Vagina (tissue), 2 donors: ENCODE measurements at regions not wholly inside any gene's neighbourhood (a gene's known extent, or its start where the extent isn't known, plus 50 kb on each side); places are given as distances from the start of the nearest gene placed in this dataset.

Experiments
- DNase-seq, 2 donors: peaks; one replicate each; pipeline ENCODE4 v3.0.0-alpha.2; 2017; ENCODE audit errors: extremely low spot score in 2 of 2
- H3K27ac ChIP-seq: fragments of 200-600 bp; sonication (generic); one replicate; pipeline ENCODE4 v1.5.1; 2019
- H3K27me3 ChIP-seq: fragments of 200-600 bp; sonication (generic); one replicate; pipeline ENCODE4 v1.5.1; 2019
- H3K36me3 ChIP-seq, 2 donors: fragments of 200-600 bp; sonication (generic); one replicate each; pipeline ENCODE4 v1.5.1; 2017 to 2019
- H3K4me1 ChIP-seq: fragments of 200-600 bp; sonication (generic); one replicate; pipeline ENCODE4 v1.5.1; 2019
- H3K4me3 ChIP-seq, 2 donors: fragments of 200-600 bp; sonication (generic); 1 replicate in 1 of 2; 2 replicates in 1 of 2; pipeline ENCODE4 v1.5.1; 2016 to 2019
- H3K9me3 ChIP-seq: fragments of 200-600 bp; sonication (generic); one replicate; pipeline ENCODE4 v1.5.1; 2019
- POLR2A ChIP-seq, 2 donors: fragments of 450-650 bp; IDR thresholded peaks; one replicate each; pipeline ENCODE4 v1.6.1; 2017; ENCODE audit warnings: antibody characterized with exemption in 2 of 2, mild to moderate bottlenecking in 2 of 2, moderate library complexity in 2 of 2
- POLR2AphosphoS5 ChIP-seq, 2 donors: sonication (generic); formaldehyde crosslinking; IDR thresholded peaks; one replicate each; pipeline ENCODE4 v1.9.0; 2017; ENCODE audit warnings: antibody characterized with exemption in 2 of 2, mild to moderate bottlenecking in 2 of 2, low read depth in 1 of 2; ENCODE audit not compliant: insufficient read depth in 1 of 2
- intact Hi-C: fragments of 100-400 bp; cut with DNase I; formaldehyde crosslinking; loops from one replicate; pipeline ENCODE4 v1.15.1; 2023
- TF ChIP-seq, protein P1 (sequence below), 3 experiments: fragments of 450-650 bp in 2 of 3; fragments of 200-600 bp in 1 of 3; sonication (generic) in 1 of 3; IDR thresholded peaks; one replicate each; pipeline ENCODE4 v1.5.1; 2017 to 2019; ENCODE audit warnings: antibody characterized with exemption in 3 of 3, mild to moderate bottlenecking in 2 of 3, moderate library complexity in 2 of 3

DNA sequence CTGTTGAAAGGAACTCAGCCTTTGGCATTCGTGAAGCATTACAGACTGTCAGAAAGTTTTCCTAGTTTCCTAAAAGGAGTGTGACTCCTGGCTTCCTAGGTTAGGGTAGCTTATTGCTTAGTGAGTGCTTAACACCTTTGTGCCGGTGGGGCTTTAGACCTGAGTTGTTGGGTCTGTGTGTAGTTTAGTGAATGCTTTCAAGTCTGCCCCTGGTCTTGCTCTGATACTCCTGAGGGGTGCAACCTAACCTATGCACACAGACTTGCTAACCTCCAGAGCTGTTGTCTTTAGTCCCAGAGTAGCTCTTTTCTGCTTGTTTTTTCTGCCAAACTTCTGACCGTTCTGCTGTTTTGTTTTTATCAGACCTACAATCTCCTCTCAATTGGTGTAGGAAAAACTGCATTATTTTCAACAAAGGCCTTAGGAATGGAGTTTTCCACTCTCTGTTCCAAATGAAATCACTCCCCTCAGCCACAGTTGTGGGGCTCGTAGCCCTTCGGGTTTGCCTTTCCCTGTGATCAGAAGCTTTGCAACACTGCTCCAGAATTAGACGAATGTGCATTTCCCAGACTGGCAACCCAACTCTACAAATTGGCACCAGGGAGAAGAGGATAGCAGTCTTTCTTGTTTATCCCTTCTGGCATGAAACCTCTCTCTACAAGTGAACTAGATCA lies 1399.1 kb upstream of the PCDH7 start:
- no peak overlapping the region for H3K27ac ChIP-seq
- intact Hi-C loops, result no loop called here
- no peaks in the 10 kb centered on the region for H3K36me3 ChIP-seq
- DNase-seq, result no peak
- H3K27me3 ChIP-seq, result no peaks in the 10 kb centered on the region
- H3K9me3 ChIP-seq, result no peaks in the 10 kb centered on the region
- TF ChIP-seq POLR2AphosphoS5 (IDR thresholded peaks at IDR 0.05; ENCODE audit: insufficient read depth in 1 of 2, low read depth in 1 of 2) (no peak), POLR2A (IDR thresholded peaks at IDR 0.05) (no peak)
- TF ChIP-seq, protein P1, sequence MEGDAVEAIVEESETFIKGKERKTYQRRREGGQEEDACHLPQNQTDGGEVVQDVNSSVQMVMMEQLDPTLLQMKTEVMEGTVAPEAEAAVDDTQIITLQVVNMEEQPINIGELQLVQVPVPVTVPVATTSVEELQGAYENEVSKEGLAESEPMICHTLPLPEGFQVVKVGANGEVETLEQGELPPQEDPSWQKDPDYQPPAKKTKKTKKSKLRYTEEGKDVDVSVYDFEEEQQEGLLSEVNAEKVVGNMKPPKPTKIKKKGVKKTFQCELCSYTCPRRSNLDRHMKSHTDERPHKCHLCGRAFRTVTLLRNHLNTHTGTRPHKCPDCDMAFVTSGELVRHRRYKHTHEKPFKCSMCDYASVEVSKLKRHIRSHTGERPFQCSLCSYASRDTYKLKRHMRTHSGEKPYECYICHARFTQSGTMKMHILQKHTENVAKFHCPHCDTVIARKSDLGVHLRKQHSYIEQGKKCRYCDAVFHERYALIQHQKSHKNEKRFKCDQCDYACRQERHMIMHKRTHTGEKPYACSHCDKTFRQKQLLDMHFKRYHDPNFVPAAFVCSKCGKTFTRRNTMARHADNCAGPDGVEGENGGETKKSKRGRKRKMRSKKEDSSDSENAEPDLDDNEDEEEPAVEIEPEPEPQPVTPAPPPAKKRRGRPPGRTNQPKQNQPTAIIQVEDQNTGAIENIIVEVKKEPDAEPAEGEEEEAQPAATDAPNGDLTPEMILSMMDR (IDR thresholded peaks at IDR 0.05), result no peak
- no peak overlapping the region for H3K4me3 ChIP-seq
- no peaks in the 10 kb centered on the region for H3K4me1 ChIP-seq

DNA sequence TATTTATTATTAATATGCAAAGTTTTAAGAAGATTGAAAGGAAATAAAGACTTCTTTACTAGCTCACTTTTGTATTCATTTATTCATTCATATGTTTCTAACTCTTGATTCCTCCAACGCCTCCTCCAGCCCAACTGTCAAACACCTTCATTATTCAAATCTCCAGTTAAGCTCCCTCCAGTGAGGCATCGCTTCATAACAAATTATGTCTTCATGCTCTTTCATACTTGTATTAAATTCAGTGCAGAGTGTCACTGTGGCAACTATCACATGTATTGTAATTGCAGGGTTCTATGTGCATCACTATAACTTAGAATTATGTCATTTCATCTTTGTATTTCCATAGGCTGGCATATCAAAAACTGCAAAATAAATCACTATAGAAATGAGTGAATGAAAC lies 1394.2 kb upstream of the PCDH7 start:
- H3K27ac ChIP-seq, result no peak overlapping the region
- H3K27me3 ChIP-seq, result no peaks in the 10 kb centered on the region
- no peak for DNase-seq
- no peak for TF ChIP-seq POLR2AphosphoS5 (IDR thresholded peaks at IDR 0.05; ENCODE audit: insufficient read depth in 1 of 2, low read depth in 1 of 2)
- TF ChIP-seq, protein P1 (IDR thresholded peaks at IDR 0.05), result no peak
- no peak for TF ChIP-seq POLR2A (IDR thresholded peaks at IDR 0.05)
- no peaks in the 10 kb centered on the region for H3K4me1 ChIP-seq
- intact Hi-C loops, result no loop called here
- no peak overlapping the region for H3K4me3 ChIP-seq
- H3K9me3 ChIP-seq, result no peaks in the 10 kb centered on the region
- no peaks in the 10 kb centered on the region for H3K36me3 ChIP-seq

DNA sequence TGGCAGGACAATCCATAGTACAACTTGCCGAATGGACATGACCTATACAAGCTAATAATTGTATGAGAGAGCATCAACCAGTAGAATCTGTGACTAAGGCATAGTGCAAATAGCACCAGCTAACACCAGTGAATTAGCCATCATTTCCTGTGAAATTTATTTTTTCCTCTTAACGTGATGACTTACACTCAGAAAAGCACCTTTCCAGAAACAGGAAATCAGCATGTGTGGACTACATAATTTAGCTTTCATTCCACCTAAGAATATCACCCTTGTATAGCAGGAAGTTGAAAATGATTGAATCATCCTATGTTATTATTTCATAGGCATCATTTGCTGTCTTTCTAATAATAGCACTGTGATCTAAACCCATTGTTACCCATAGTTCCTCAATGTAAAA lies 1393.4 kb upstream of the PCDH7 start:
- Histone ChIP-seq H3K27ac (no peak overlapping the region), H3K27me3 (no peaks in the 10 kb centered on the region), H3K4me1 (no peaks in the 10 kb centered on the region), H3K36me3 (no peaks in the 10 kb centered on the region), H3K9me3 (no peaks in the 10 kb centered on the region), H3K4me3 (no peak overlapping the region)
- TF ChIP-seq, protein P1 (IDR thresholded peaks at IDR 0.05), result no peak
- TF ChIP-seq POLR2AphosphoS5 (IDR thresholded peaks at IDR 0.05; ENCODE audit: insufficient read depth in 1 of 2, low read depth in 1 of 2) (no peak), POLR2A (IDR thresholded peaks at IDR 0.05) (no peak)
- intact Hi-C loops, result no loop called here
- DNase-seq, result no peak

DNA sequence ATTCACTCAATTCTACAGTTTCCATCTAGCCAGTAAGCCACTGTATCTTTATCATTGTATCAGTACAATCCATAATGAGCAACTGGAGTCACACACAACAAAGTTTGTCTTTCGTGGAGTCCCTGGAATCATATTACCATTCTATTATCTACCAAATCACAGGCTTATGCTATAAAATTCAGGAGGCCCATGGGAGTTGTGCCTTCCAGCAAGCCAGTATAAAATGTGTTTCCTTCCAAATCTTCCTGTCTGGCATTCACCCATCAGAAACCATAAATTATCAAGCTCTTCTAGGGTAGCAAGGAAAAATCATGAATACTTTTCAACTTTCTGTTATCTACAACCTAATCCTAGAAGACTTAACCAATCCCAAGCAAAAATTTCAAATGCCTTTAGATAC lies 1383.3 kb upstream of the PCDH7 start:
- no peak overlapping the region for H3K27ac ChIP-seq
- H3K9me3 ChIP-seq, result no peaks in the 10 kb centered on the region
- H3K36me3 ChIP-seq, result no peaks in the 10 kb centered on the region
- intact Hi-C loops, result no loop called here
- no peak for DNase-seq
- H3K4me1 ChIP-seq, result no peaks in the 10 kb centered on the region
- no peak overlapping the region for H3K4me3 ChIP-seq
- TF ChIP-seq POLR2A (IDR thresholded peaks at IDR 0.05) (no peak), POLR2AphosphoS5 (IDR thresholded peaks at IDR 0.05; ENCODE audit: insufficient read depth in 1 of 2, low read depth in 1 of 2) (no peak)
- TF ChIP-seq, protein P1 (IDR thresholded peaks at IDR 0.05), result no peak
- no peaks in the 10 kb centered on the region for H3K27me3 ChIP-seq

DNA sequence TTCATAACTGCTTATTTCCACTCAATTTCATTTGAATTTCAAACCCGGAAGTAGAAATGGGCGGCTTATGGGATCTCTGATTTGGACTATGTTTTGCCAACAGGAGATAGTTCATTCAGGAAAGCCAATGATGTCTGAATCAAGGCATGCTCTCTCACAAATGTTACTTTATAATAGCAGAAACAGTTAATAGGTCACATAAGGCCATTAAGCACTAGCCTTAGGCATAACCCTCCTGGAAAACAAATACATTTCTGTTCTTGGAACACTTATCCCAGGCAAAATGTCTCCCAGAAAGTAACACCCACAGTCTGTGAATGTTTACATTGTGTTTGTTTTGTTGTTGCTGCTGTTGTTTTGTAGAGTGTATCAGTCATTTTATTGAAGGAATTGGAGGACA lies 1347.2 kb upstream of the PCDH7 start:
- TF ChIP-seq POLR2AphosphoS5 (IDR thresholded peaks at IDR 0.05; ENCODE audit: insufficient read depth in 1 of 2, low read depth in 1 of 2), result no peak
- no peak for TF ChIP-seq POLR2A (IDR thresholded peaks at IDR 0.05)
- TF ChIP-seq, protein P1 (IDR thresholded peaks at IDR 0.05), result no peak
- DNase-seq, result no peak
- H3K4me3 ChIP-seq, result no peak overlapping the region
- H3K36me3 ChIP-seq, result no peaks in the 10 kb centered on the region
- no peaks in the 10 kb centered on the region for H3K27me3 ChIP-seq
- H3K4me1 ChIP-seq, result no peaks in the 10 kb centered on the region
- intact Hi-C loops, result no loop called here
- H3K9me3 ChIP-seq, result no peaks in the 10 kb centered on the region
- no peak overlapping the region for H3K27ac ChIP-seq
